Neural progenitor cell (in vitro differentiated cells): ENCODE measurements at regions not wholly inside any gene's neighbourhood (a gene's known extent, or its start where the extent isn't known, plus 50 kb on each side); places are given as distances from the start of the nearest gene placed in this dataset.

Experiments
- DNase-seq: peaks from one replicate; pipeline ENCODE4 v3.0.0-alpha.2; 2016; ENCODE audit warnings: low spot score
- H2AFZ ChIP-seq: fragments of 200-600 bp; sonication (generic); replicated peaks from 2 replicates; pipeline ENCODE4 v1.6.1; 2016; ENCODE audit warnings: antibody characterized with exemption
- H3F3A ChIP-seq: fragments of 200-600 bp; sonication (generic); 2 replicates; pipeline ENCODE4 v1.6.1; 2016; ENCODE audit warnings: antibody characterized with exemption, low read depth
- H3K27ac ChIP-seq: fragments of 200-600 bp; sonication (generic); 2 replicates; pipeline ENCODE4 v1.5.1; 2016; ENCODE audit warnings: mild to moderate bottlenecking
- H3K27me3 ChIP-seq: fragments of 200-600 bp; sonication (generic); 2 replicates; pipeline ENCODE4 v1.6.1; 2016; ENCODE audit warnings: mild to moderate bottlenecking, moderate library complexity
- H3K36me3 ChIP-seq: fragments of 200-600 bp; sonication (generic); 2 replicates; pipeline ENCODE4 v1.5.1; 2016
- H3K4me1 ChIP-seq: fragments of 200-600 bp; sonication (generic); 2 replicates; pipeline ENCODE4 v1.6.1; 2016; ENCODE audit warnings: mixed run types
- H3K4me2 ChIP-seq: fragments of 200-600 bp; sonication (generic); 2 replicates; pipeline ENCODE4 v1.6.1; 2016
- H3K4me3 ChIP-seq: fragments of 200-600 bp; sonication (generic); 2 replicates; pipeline ENCODE4 v1.5.1; 2016
- H3K79me2 ChIP-seq: fragments of 200-600 bp; sonication (generic); 2 replicates; pipeline ENCODE4 v1.6.1; 2016; ENCODE audit warnings: low read depth
- H3K9ac ChIP-seq: fragments of 200-600 bp; sonication (generic); 2 replicates; pipeline ENCODE4 v1.6.1; 2016
- H3K9me3 ChIP-seq: fragments of 200-600 bp; sonication (generic); 2 replicates; pipeline ENCODE4 v1.5.1; 2016; ENCODE audit warnings: low read depth
- H4K20me1 ChIP-seq: fragments of 200-600 bp; sonication (generic); 2 replicates; pipeline ENCODE4 v1.6.1; 2016; ENCODE audit warnings: low read depth
- H3K27ac Mint-ChIP-seq: 3 replicates; pipeline ENCODE4 v1.8.0; 2021; ENCODE audit warnings: mixed read lengths
- H3K27me3 Mint-ChIP-seq: 2 replicates; pipeline ENCODE4 v1.8.0; 2022; ENCODE audit warnings: low read depth, mild to moderate bottlenecking, inconsistent platforms, moderate library complexity, mixed read lengths; ENCODE audit not compliant: insufficient read depth
- H3K36me3 Mint-ChIP-seq: 3 replicates; pipeline ENCODE4 v1.8.0; 2021; ENCODE audit warnings: mixed read lengths
- H3K4me1 Mint-ChIP-seq: 3 replicates; pipeline ENCODE4 v1.8.0; 2021; ENCODE audit warnings: mixed read lengths
- H3K4me3 Mint-ChIP-seq: 3 replicates; pipeline ENCODE4 v1.8.0; 2021; ENCODE audit warnings: mild to moderate bottlenecking, moderate library complexity, mixed read lengths
- H3K9me3 Mint-ChIP-seq: 3 replicates; pipeline ENCODE4 v1.8.0; 2020; ENCODE audit warnings: mixed read lengths
- EZH2 ChIP-seq: fragments of 200-600 bp; sonication (generic); IDR thresholded peaks from 2 replicates; pipeline ENCODE4 v1.6.1; 2017; ENCODE audit warnings: antibody characterized with exemption, mild to moderate bottlenecking, moderate library complexity
- EZH2phosphoT487 ChIP-seq: fragments of 200-600 bp; sonication (generic); IDR thresholded peaks from 2 replicates; pipeline ENCODE4 v1.6.1; 2017; ENCODE audit warnings: antibody characterized with exemption
- TF ChIP-seq, protein P1 (sequence below): fragments of 200-600 bp; sonication (generic); IDR thresholded peaks from 2 replicates; pipeline ENCODE4 v1.5.1; 2017; ENCODE audit warnings: antibody characterized with exemption, mild to moderate bottlenecking

DNA sequence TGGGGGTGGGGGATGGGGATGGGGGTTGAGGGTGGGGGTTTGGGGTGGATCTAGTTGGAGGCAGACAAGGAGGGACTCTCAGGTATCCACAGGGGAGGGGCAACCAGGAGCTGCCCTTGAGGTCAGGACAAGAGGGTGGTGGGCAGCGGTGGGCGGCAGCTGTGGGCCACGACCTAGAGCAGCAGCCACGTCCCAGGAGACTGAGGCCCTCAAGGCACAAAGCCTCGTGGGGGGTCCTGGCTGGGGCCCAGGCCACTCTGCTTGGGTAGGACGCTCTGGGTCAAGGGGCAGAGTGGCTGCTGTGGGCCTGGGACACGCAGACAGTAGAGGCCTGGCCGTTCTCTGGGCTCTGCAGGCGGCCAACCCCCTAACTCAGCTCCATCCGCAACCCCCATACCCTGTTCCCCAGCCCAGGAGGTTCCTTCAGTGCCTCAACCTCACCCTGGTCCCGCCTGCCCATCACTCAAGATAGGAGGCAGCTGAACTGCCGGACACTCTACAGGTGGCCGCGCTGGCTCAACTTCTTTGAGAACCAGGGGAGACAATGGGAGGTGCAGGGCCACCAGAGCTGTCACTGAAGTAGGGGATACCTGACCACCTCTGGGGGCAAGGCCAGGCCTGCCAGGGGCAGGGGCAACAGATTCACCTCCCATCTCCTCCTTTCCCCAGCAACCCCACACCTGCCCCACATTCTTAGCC lies 75.6 kb downstream of the ENGASE start:
- no peaks in the 10 kb centered on the region for H3K9me3 ChIP-seq
- no peak overlapping the region for H3K27ac ChIP-seq
- no peak overlapping the region for H2AFZ ChIP-seq
- Mint-ChIP-seq H3K4me3 (no peak overlapping the region), H3K27me3 (peaks cover 9% of the 10 kb centered on the region), H3K27ac (no peak overlapping the region), H3K9me3 (no peaks in the 10 kb centered on the region), H3K4me1 (peaks cover 16% of the 10 kb centered on the region), H3K36me3 (no peaks in the 10 kb centered on the region)
- H3F3A ChIP-seq: no peaks in the 10 kb centered on the region
- no peak overlapping the region for H3K4me2 ChIP-seq
- H3K27me3 ChIP-seq: no peaks in the 10 kb centered on the region
- H3K79me2 ChIP-seq: no peaks in the 10 kb centered on the region
- H3K4me1 ChIP-seq: peaks cover 11% of the 10 kb centered on the region
- TF ChIP-seq, protein P1, sequence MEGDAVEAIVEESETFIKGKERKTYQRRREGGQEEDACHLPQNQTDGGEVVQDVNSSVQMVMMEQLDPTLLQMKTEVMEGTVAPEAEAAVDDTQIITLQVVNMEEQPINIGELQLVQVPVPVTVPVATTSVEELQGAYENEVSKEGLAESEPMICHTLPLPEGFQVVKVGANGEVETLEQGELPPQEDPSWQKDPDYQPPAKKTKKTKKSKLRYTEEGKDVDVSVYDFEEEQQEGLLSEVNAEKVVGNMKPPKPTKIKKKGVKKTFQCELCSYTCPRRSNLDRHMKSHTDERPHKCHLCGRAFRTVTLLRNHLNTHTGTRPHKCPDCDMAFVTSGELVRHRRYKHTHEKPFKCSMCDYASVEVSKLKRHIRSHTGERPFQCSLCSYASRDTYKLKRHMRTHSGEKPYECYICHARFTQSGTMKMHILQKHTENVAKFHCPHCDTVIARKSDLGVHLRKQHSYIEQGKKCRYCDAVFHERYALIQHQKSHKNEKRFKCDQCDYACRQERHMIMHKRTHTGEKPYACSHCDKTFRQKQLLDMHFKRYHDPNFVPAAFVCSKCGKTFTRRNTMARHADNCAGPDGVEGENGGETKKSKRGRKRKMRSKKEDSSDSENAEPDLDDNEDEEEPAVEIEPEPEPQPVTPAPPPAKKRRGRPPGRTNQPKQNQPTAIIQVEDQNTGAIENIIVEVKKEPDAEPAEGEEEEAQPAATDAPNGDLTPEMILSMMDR: no peak
- TF ChIP-seq EZH2 (no peak), EZH2phosphoT487 (no peak)
- no peak overlapping the region for H3K4me3 ChIP-seq
- no peaks in the 10 kb centered on the region for H4K20me1 ChIP-seq
- H3K36me3 ChIP-seq: no peaks in the 10 kb centered on the region
- DNase-seq: no peak
- H3K9ac ChIP-seq: no peak overlapping the region

GRCh38 chr17:79148584-79148983 lies 74.0 kb downstream of the ENGASE start:
- Histone ChIP-seq H3K27ac (no peak overlapping the region), H3K9me3 (no peaks in the 10 kb centered on the region), H3K9ac (no peak overlapping the region), H3K36me3 (no peaks in the 10 kb centered on the region), H3K4me3 (no peak overlapping the region), H3K4me1 (peaks cover 11% of the 10 kb centered on the region), H3K27me3 (no peaks in the 10 kb centered on the region), H4K20me1 (no peaks in the 10 kb centered on the region), H3K79me2 (no peaks in the 10 kb centered on the region), H3F3A (no peaks in the 10 kb centered on the region), H3K4me2 (no peak overlapping the region), H2AFZ (no peak overlapping the region)
- TF ChIP-seq, protein P1: no peak
- TF ChIP-seq EZH2phosphoT487: no peak
- no peak for TF ChIP-seq EZH2
- H3K4me1 Mint-ChIP-seq: peaks cover 13% of the 10 kb centered on the region
- no peaks in the 10 kb centered on the region for H3K9me3 Mint-ChIP-seq
- no peak for DNase-seq
- H3K4me3 Mint-ChIP-seq: no peak overlapping the region
- no peak overlapping the region for H3K27ac Mint-ChIP-seq
- H3K27me3 Mint-ChIP-seq: peaks cover 5% of the 10 kb centered on the region
- no peaks in the 10 kb centered on the region for H3K36me3 Mint-ChIP-seq

GRCh38 chr17:79147746-79148506 lies 73.3 kb downstream of the ENGASE start:
- H3K27ac ChIP-seq: no peak overlapping the region

More at GRCh38 chr17:79147746-79148506, 73.3 kb downstream of the ENGASE start:
- no peaks in the 10 kb centered on the region for H3F3A ChIP-seq
- Mint-ChIP-seq H3K27me3 (peaks cover 5% of the 10 kb centered on the region), H3K4me3 (no peak overlapping the region), H3K27ac (no peak overlapping the region), H3K36me3 (no peaks in the 10 kb centered on the region), H3K9me3 (no peaks in the 10 kb centered on the region), H3K4me1 (peaks cover 9% of the 10 kb centered on the region)
- peaks cover 10% of the 10 kb centered on the region for H3K4me1 ChIP-seq
- no peaks in the 10 kb centered on the region for H3K36me3 ChIP-seq
- H3K79me2 ChIP-seq: no peaks in the 10 kb centered on the region
- H2AFZ ChIP-seq: no peak overlapping the region
- no peak for DNase-seq
- TF ChIP-seq, protein P1: no peak
- TF ChIP-seq EZH2 (no peak), EZH2phosphoT487 (no peak)
- no peak overlapping the region for H3K9ac ChIP-seq
- no peaks in the 10 kb centered on the region for H3K27me3 ChIP-seq
- H4K20me1 ChIP-seq: no peaks in the 10 kb centered on the region
- no peak overlapping the region for H3K4me2 ChIP-seq
- no peaks in the 10 kb centered on the region for H3K9me3 ChIP-seq
- H3K4me3 ChIP-seq: no peak overlapping the region
